ENCODE measurements at regions not wholly inside any gene's neighbourhood (a gene's known extent, or its start where the extent isn't known, plus 50 kb on each side); places are given as distances from the start of the nearest gene placed in this dataset.

GRCh38 chr10:121312587-121312986, 285.7 kb downstream of the FGFR2 start:
- no peak overlapping the region for H3K4me3 ChIP-seq (ENCODE audit: low read length in 3 of 3)
- intact Hi-C loops (cut with DNase I), result no loop called here
- H3K27me3 ChIP-seq (ENCODE audit: control insufficient read depth, insufficient read depth, low read length), result no peaks in the 10 kb centered on the region
- DNase-seq (peak in 1 of 5 donors; percentile 45), FAIRE-seq (no peak)
- H3K9ac ChIP-seq (ENCODE audit: low read length in 3 of 3), result no peak overlapping the region
- peaks cover 0 to 5% (median 0%) of the 10 kb centered on the region in 3 donors for H3K4me1 ChIP-seq (ENCODE audit: control insufficient read depth in 2 of 3, insufficient read depth in 2 of 3, low read depth in 1 of 3, low read length in 3 of 3)
- no peaks in the 10 kb centered on the region for H3K36me3 ChIP-seq (ENCODE audit: control insufficient read depth in 2 of 3, insufficient read depth in 3 of 3, low read length in 3 of 3)
- TF ChIP-seq, protein P1, sequence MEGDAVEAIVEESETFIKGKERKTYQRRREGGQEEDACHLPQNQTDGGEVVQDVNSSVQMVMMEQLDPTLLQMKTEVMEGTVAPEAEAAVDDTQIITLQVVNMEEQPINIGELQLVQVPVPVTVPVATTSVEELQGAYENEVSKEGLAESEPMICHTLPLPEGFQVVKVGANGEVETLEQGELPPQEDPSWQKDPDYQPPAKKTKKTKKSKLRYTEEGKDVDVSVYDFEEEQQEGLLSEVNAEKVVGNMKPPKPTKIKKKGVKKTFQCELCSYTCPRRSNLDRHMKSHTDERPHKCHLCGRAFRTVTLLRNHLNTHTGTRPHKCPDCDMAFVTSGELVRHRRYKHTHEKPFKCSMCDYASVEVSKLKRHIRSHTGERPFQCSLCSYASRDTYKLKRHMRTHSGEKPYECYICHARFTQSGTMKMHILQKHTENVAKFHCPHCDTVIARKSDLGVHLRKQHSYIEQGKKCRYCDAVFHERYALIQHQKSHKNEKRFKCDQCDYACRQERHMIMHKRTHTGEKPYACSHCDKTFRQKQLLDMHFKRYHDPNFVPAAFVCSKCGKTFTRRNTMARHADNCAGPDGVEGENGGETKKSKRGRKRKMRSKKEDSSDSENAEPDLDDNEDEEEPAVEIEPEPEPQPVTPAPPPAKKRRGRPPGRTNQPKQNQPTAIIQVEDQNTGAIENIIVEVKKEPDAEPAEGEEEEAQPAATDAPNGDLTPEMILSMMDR (IDR thresholded peaks at IDR 0.05; ENCODE audit: borderline replicate concordance, extremely low read depth, insufficient read depth), result no peak
- no peaks in the 10 kb centered on the region for H3K9me3 ChIP-seq (ENCODE audit: control insufficient read depth in 2 of 3, insufficient read depth in 1 of 3, low read length in 3 of 3)
- no peak overlapping the region for H3K27ac ChIP-seq (ENCODE audit: low read depth in 2 of 2, low read length in 2 of 2)

DNA sequence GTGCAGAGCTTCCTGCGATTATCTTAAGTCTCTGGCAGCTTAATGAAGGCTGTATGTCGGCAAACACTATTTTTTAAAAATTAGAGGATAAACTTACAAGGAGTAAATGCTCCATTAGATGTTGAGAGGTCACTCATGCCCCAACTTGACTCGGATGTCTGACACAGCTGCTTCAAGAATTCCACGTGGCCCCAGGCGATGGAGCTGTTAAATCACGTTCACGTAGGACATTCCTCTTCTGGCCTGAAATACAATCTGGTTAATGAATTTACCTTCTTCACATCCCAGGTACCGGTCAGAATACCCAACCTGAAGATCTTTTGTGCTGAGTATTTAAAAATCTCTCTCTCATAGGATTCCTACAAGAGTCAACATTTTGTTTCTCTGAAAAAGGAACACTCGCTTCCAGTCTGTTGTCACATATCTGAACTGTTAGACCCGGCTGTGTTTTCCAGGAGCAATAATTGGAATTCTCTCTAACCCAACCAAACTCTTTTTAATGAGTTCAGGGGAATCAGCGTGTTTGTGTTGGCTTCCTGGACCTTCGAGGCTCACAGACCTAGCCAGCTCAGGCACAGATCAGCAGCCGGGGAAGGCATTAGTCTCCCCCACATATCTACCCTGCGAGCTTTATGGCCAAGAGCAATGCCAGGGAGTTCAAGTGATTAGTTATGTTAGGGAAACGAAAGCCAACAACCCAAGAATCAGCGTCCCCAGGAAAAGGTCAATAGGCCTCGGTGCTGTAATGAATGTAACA, 284.9 kb downstream of the FGFR2 start:
- TF ChIP-seq, protein P1 (IDR thresholded peaks at IDR 0.05; ENCODE audit: borderline replicate concordance, extremely low read depth, insufficient read depth), result no peak
- Histone ChIP-seq H3K4me3 (ENCODE audit: low read length in 3 of 3) (no peak overlapping the region), H3K4me1 (ENCODE audit: control insufficient read depth in 2 of 3, insufficient read depth in 2 of 3, low read depth in 1 of 3, low read length in 3 of 3) (peaks cover 0 to 5% (median 0%) of the 10 kb centered on the region in 3 donors), H3K9ac (ENCODE audit: low read length in 3 of 3) (no peak overlapping the region), H3K27me3 (ENCODE audit: control insufficient read depth, insufficient read depth, low read length) (no peaks in the 10 kb centered on the region), H3K27ac (ENCODE audit: low read depth in 2 of 2, low read length in 2 of 2) (no peak overlapping the region), H3K9me3 (ENCODE audit: control insufficient read depth in 2 of 3, insufficient read depth in 1 of 3, low read length in 3 of 3) (no peaks in the 10 kb centered on the region), H3K36me3 (ENCODE audit: control insufficient read depth in 2 of 3, insufficient read depth in 3 of 3, low read length in 3 of 3) (no peaks in the 10 kb centered on the region)
- DNase-seq (peak in 3 of 5 donors; percentile 63 to 81 (median 76)), FAIRE-seq (no peak)
- intact Hi-C loops (cut with DNase I), result no loop called here

GRCh38 chr10:121316432-121316831, 281.8 kb downstream of the FGFR2 start:
- Histone ChIP-seq H3K4me1 (ENCODE audit: control insufficient read depth in 2 of 3, insufficient read depth in 2 of 3, low read depth in 1 of 3, low read length in 3 of 3) (peaks cover 0 to 2% (median 0%) of the 10 kb centered on the region in 3 donors), H3K9me3 (ENCODE audit: control insufficient read depth in 2 of 3, insufficient read depth in 1 of 3, low read length in 3 of 3) (no peaks in the 10 kb centered on the region), H3K9ac (ENCODE audit: low read length in 3 of 3) (no peak overlapping the region), H3K27me3 (ENCODE audit: control insufficient read depth, insufficient read depth, low read length) (no peaks in the 10 kb centered on the region), H3K27ac (ENCODE audit: low read depth in 2 of 2, low read length in 2 of 2) (no peak overlapping the region), H3K4me3 (ENCODE audit: low read length in 3 of 3) (no peak overlapping the region), H3K36me3 (ENCODE audit: control insufficient read depth in 2 of 3, insufficient read depth in 3 of 3, low read length in 3 of 3) (no peaks in the 10 kb centered on the region)
- TF ChIP-seq, protein P1 (IDR thresholded peaks at IDR 0.05; ENCODE audit: borderline replicate concordance, extremely low read depth, insufficient read depth), result no peak
- intact Hi-C loops (cut with DNase I), result no loop called here
- no peak for DNase-seq
- no peak for FAIRE-seq

Data from kidney (tissue), 13 donors.